Aorta (tissue), 5 donors: ENCODE measurements at regions not wholly inside any gene's neighbourhood (a gene's known extent, or its start where the extent isn't known, plus 50 kb on each side); places are given as distances from the start of the nearest gene placed in this dataset.

Experiments used
- ATAC-seq: fragments of 200-7000 bp; cut with Tn5 transposase; one replicate; pipeline ENCODE4 v1.9.1; 2022; ENCODE audit warnings: moderate library complexity; ENCODE audit not compliant: low FRiP score
- DNase-seq, 2 donors: peaks; one replicate each; pipeline ENCODE4 v3.0.0-alpha.2; 2020
- H3K27ac ChIP-seq, 2 donors: one replicate each; pipeline ENCODE4 v1.5.1; 2013; ENCODE audit warnings: low read length in 2 of 2, mild to moderate bottlenecking in 2 of 2, moderate library complexity in 2 of 2, control low read depth in 1 of 2, inconsistent platforms in 1 of 2, low read depth in 1 of 2
- H3K27me3 ChIP-seq, 2 donors: one replicate each; pipeline ENCODE4 v1.6.1; 2013; ENCODE audit warnings: control low read depth in 1 of 2, low read length in 1 of 2, mild to moderate bottlenecking in 1 of 2, moderate library complexity in 1 of 2; ENCODE audit not compliant: insufficient read depth in 2 of 2, control insufficient read depth in 1 of 2
- H3K36me3 ChIP-seq, 2 donors: one replicate each; pipeline ENCODE4 v1.6.1; 2013; ENCODE audit warnings: control low read depth in 1 of 2, low read length in 1 of 2, mild to moderate bottlenecking in 1 of 2; ENCODE audit not compliant: insufficient read depth in 2 of 2, control insufficient read depth in 1 of 2
- H3K4me1 ChIP-seq, 2 donors: one replicate each; pipeline ENCODE4 v1.6.1; 2013; ENCODE audit warnings: low read length in 2 of 2, control low read depth in 1 of 2, mild to moderate bottlenecking in 1 of 2, moderate library complexity in 1 of 2; ENCODE audit not compliant: insufficient read depth in 2 of 2, control insufficient read depth in 1 of 2
- H3K4me3 ChIP-seq, 2 donors: one replicate each; pipeline ENCODE4 v1.5.1; 2013; ENCODE audit warnings: low read length in 2 of 2, control low read depth in 1 of 2, mild to moderate bottlenecking in 1 of 2
- H3K9me3 ChIP-seq: one replicate; pipeline ENCODE4 v1.6.1; 2013; ENCODE audit warnings: mild to moderate bottlenecking, low read length; ENCODE audit not compliant: control insufficient read depth
- WGBS, 2 donors: extraction: QIAGEN DNeasy Blood & Tissue Kit; methylation state at CpG; one replicate each; pipeline ENCODE4 v1.1.7; 2013; 5-methylcytosine and 5-hydroxymethylcytosine counted together
- intact Hi-C, 2 donors: fragments of 100-400 bp; cut with DNase I; formaldehyde crosslinking; loops; one replicate each; pipeline versions ENCODE4 v1.14.2 to v1.15.0; 2022
- donor health status: healthy with polysubstance abuse.
- donor health status: Bipolar disorder and iron deficiency.
- donor health status: DM: no; HTN: no; CAD: no.
- donor health status: DM: no; HTN: no; CAD: no.
- donor health status: DM: yes; HTN: yes; CAD: no.

DNA sequence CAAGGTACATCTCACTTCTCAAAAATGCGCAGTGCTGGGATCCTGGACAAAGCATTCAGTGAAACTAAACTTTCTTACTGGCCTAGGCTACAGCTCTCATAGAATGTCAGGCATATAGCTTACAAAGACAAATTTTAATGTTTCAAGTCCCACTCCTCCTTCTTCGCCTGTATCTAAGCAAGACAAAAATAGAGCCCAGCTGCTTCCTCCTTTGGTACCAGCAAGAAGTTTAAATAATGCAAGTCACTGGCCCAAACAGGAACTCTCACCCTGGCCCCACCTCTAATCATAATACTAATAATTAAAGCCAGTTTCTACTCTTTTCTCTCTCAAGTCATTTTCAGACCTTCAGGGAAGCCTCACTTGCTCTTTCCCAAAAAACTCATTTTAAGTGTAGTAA, 1267.9 kb downstream of the MRPL39 start:
- Histone ChIP-seq H3K27me3 (no peaks in the 10 kb centered on the region), H3K4me1 (no peaks in the 10 kb centered on the region), H3K4me3 (no peak overlapping the region), H3K27ac (no peak overlapping the region), H3K9me3 (no peaks in the 10 kb centered on the region), H3K36me3 (no peaks in the 10 kb centered on the region)
- ATAC-seq (no peak), DNase-seq (no peak)
- WGBS, 2 donors = 65 to 73% methylated on average over 2 of the region's 2 CpGs
- intact Hi-C loops = no loop called here

DNA sequence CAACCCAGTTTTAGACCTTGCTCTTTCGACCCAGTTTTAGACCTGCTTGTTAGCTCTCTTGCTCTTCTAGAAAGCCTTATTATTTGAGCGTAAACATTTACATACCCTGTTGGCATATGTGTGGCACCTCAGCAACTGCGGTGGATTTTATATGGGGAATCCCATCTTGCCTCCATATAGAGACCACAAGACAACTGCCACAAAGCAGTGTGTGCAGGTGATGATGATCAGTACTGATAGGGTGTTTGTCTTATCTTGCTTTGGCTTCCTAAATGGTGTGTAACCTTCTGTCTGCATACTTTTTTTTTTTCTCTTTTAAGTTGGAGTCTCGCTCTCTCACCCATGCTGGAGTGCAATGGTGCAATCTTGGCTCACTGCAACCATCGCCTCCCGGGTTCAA, 1270.8 kb downstream of the MRPL39 start:
- no peaks in the 10 kb centered on the region for H3K27me3 ChIP-seq
- no peaks in the 10 kb centered on the region for H3K4me1 ChIP-seq
- no peak for ATAC-seq
- no peaks in the 10 kb centered on the region for H3K36me3 ChIP-seq
- intact Hi-C loops = no loop called here
- 93% methylated on average over 6 of the region's 6 CpGs for WGBS, 2 donors
- H3K9me3 ChIP-seq = no peaks in the 10 kb centered on the region
- no peak overlapping the region for H3K4me3 ChIP-seq
- no peak overlapping the region for H3K27ac ChIP-seq
- no peak for DNase-seq

DNA sequence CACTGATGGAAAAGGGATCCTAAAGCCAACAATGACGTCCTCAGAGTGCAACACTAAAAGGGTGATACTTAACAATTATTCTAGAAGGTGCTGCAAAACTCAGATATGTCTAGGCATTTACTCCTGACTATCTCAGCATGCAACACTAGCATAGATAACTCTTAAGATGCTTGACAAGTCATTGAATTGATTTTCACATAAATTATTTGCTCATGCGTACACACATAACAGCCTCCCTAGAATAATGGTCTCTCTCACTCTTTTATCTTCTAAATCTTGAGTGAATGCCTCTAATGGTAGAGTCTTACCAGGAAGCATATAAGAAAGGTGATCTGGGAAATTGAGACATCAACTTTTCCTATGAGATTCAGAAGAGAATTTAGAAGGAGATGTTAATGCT, 1283.7 kb downstream of the MRPL39 start:
- intact Hi-C loops = no loop called here
- Histone ChIP-seq H3K4me3 (no peak overlapping the region), H3K36me3 (no peaks in the 10 kb centered on the region), H3K27ac (no peak overlapping the region), H3K4me1 (no peaks in the 10 kb centered on the region), H3K9me3 (no peaks in the 10 kb centered on the region), H3K27me3 (no peaks in the 10 kb centered on the region)
- whole genome bisulfite sequencing, 2 donors = 75 to 89% methylated on average over 2 of the region's 2 CpGs
- no peak for ATAC-seq
- DNase-seq = no peak

DNA sequence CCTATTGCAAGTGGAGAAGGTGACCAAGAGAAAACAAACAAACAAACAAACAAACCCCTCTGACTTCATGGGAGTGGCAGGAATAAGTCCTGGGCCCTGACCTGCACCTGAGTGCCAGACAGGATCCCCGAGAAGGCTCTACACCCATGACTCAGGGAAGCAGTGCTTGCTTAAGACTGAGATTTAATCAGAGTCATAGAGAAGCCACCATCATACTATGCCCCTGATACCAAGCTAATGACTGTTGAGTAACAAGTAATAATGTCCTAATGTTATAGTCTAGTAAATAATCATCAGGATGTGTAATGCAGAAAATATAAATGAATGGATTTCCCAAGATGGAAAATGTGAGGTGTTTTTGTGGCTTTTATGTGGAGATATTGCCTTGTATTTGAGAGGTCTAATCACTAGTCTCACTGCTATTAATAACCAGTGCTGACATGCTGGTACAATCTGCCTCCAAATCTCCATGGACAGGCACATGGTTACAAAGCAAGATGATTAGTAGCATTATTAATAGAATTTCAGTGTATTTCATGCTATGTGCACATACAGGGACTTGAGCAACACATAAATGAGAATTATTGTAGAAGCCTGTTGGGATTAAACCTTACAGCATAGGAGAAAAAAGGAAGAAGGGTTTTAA, 1290.9 kb downstream of the MRPL39 start:
- WGBS, 2 donors = 0 to 35% methylated on average over 1 of the region's 1 CpG
- ATAC-seq (no peak), DNase-seq (no peak)
- intact Hi-C loops = no loop called here
- H3K9me3 ChIP-seq = peaks cover 2% of the 10 kb centered on the region
- no peaks in the 10 kb centered on the region for H3K36me3 ChIP-seq
- no peak overlapping the region for H3K27ac ChIP-seq
- no peak overlapping the region for H3K4me3 ChIP-seq
- H3K27me3 ChIP-seq = no peaks in the 10 kb centered on the region
- no peaks in the 10 kb centered on the region for H3K4me1 ChIP-seq

DNA sequence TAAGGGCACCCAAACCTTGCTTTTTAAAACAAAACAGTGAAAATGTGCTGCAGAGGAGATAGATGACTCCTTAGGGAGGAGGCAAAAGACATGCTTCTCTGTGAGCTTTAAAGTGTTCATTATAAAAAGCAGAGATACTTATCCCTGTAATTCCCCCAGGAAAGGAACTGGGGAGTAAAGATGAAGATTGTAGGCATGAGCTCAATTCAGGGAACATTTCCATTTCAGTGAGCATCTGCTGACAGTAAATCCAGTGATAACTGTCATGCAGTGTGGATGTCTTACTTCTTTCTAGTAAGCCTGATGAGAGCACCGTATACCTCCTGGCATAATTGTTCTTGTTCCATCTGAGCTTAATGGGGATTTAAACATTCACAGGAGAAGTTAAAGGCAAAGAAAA, 1296.5 kb downstream of the MRPL39 start:
- no peak for DNase-seq
- H3K27me3 ChIP-seq = no peaks in the 10 kb centered on the region
- H3K27ac ChIP-seq = no peak overlapping the region
- no peak for ATAC-seq
- H3K36me3 ChIP-seq = no peaks in the 10 kb centered on the region
- no peak overlapping the region for H3K4me3 ChIP-seq
- H3K9me3 ChIP-seq = peaks cover 1% of the 10 kb centered on the region
- H3K4me1 ChIP-seq = no peaks in the 10 kb centered on the region
- intact Hi-C loops = no loop called here
- 33 to 73% methylated on average over 1 of the region's 1 CpG for WGBS, 2 donors

DNA sequence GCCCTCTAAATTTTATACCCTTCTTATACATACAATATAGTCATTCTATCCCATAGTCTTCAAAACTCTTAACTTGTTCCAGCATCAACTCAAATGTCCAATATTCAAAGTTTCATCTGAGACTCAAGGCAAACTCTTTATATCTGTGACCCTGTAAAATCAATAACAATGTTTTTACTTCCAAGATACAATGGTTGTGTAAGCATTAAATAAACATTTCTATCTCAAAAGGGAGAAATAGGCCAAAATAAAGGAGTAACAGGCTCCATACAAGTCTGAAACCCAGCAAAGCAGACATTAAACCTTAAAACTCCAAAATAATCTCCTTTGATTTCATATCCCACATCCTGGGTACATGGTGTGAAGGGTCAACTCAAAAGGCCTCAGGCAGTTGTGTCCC, 1299.1 kb downstream of the MRPL39 start:
- ATAC-seq (no peak), DNase-seq (no peak)
- Histone ChIP-seq H3K9me3 (peaks cover 1% of the 10 kb centered on the region), H3K4me3 (no peak overlapping the region), H3K4me1 (no peaks in the 10 kb centered on the region), H3K27ac (no peak overlapping the region), H3K36me3 (no peaks in the 10 kb centered on the region), H3K27me3 (no peaks in the 10 kb centered on the region)
- intact Hi-C loops = no loop called here

DNA sequence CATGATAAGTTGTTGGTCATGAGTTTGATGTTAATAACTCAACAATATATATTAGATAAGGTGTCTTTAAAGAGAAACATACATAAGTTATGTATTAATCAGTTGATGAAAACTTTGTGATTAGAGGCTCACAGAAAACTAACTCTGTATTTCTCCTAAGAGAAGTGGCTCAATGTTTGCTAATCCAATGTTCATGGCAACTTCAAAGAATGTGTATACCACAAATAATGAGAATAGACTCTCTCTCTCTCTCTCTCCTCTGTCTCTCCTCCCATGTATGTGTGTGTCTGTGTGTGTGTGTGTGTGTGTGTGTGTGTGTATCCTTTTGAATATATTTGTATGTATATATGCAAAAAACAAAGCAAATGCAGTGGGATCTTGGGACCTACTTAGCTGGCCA, 1304.9 kb downstream of the MRPL39 start:
- no peak for DNase-seq

DNA sequence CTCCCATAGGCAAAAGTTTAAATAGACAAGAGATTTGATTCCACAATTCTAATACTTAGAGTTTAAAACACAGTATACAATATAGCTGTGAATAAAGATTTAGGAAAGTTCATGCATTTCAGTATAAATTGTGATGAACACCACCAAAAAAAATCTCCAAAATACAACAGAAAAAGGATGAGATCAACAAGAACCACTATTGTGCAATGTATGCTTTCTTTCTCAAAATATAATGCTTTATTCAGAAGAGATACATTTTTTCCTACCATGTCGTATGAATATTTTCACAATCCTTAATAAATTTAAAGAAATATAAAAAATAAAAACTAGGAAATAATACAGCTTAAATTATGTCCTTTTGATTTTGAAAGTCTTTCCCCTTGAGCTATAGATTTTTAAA, 1309.2 kb downstream of the MRPL39 start:
- 79 to 81% methylated on average over 1 of the region's 1 CpG for WGBS, 2 donors
- H3K36me3 ChIP-seq = no peaks in the 10 kb centered on the region
- no peak for ATAC-seq
- intact Hi-C loops = no loop called here
- no peak overlapping the region for H3K27ac ChIP-seq
- no peak overlapping the region for H3K4me3 ChIP-seq
- H3K27me3 ChIP-seq = no peaks in the 10 kb centered on the region
- no peaks in the 10 kb centered on the region for H3K9me3 ChIP-seq
- H3K4me1 ChIP-seq = no peaks in the 10 kb centered on the region
- DNase-seq = no peak

More for the DNA sequence above, 1304.9 kb downstream of the MRPL39 start:
- Histone ChIP-seq H3K27me3 (no peaks in the 10 kb centered on the region), H3K4me3 (no peak overlapping the region), H3K27ac (no peak overlapping the region), H3K36me3 (no peaks in the 10 kb centered on the region), H3K9me3 (no peaks in the 10 kb centered on the region), H3K4me1 (no peaks in the 10 kb centered on the region)
- intact Hi-C loops = no loop called here
- ATAC-seq = no peak

DNA sequence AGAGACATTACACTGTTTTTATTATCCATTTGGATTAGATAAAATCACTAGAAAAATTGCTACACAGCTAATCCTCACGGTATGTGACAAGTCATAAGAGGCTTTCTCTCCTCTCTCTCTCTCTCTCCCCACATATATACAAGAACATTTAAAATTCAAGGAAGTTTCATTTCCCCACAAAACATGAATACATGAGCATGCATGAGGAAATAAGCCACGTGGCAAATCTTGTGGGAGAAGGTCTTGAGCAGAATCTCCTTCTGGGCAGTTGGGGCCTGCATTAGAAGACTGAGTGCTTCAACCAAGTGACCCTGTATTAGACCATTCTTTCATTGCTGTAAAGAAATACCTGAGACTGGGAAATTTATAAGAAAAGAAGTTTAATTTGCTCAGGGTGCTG, 1313.1 kb downstream of the MRPL39 start:
- H3K4me1 ChIP-seq = no peaks in the 10 kb centered on the region
- H3K27ac ChIP-seq = no peak overlapping the region
- no peak for DNase-seq
- WGBS, 2 donors = 64 to 66% methylated on average over 2 of the region's 2 CpGs
- no peak for ATAC-seq
- intact Hi-C loops = no loop called here
- H3K36me3 ChIP-seq = no peaks in the 10 kb centered on the region
- H3K9me3 ChIP-seq = no peaks in the 10 kb centered on the region
- H3K4me3 ChIP-seq = no peak overlapping the region
- H3K27me3 ChIP-seq = no peaks in the 10 kb centered on the region
